Ecto neural progenitor cell (in vitro differentiated cells): ENCODE measurements at regions not wholly inside any gene's neighbourhood (a gene's known extent, or its start where the extent isn't known, plus 50 kb on each side); places are given as distances from the start of the nearest gene placed in this dataset.

Experiments
- DNase-seq: peaks from one replicate; pipeline ENCODE4 v3.0.0-alpha.2; 2018; ENCODE audit warnings: low spot score

GRCh38 chr11:120032766-120033390 is 105.0 kb downstream of the TRIM29 start:
- DNase-seq, result peak; percentile 43

- peak; percentile 48 for DNase-seq
Measured at GRCh38 chr11:120031612-120032600, 106.0 kb downstream of the TRIM29 start.

DNA sequence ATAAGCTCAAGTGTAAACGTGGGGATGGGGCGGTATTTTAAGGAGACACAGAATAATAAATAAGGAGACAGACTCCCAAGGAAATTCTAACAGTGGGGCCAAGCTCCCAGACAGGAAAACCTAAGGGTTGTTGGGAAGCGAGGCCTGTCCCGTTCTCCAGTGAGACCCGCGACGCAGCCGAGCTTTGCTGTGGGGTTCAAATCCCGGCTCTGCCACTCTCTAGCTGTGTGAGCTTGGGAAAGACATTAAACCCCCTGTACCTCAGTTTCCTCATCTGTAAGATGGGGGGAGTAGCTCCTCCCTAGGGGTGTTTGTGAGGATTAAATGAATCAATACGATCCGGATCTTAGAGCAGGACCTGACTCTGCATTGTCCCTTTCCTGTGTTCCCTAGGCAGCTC is 106.8 kb downstream of the TRIM29 start:
- DNase-seq, result peak; percentile 34

- DNase-seq, result peak; percentile 28
Measured at GRCh38 chr11:120030411-120030810, 107.5 kb downstream of the TRIM29 start.

DNA sequence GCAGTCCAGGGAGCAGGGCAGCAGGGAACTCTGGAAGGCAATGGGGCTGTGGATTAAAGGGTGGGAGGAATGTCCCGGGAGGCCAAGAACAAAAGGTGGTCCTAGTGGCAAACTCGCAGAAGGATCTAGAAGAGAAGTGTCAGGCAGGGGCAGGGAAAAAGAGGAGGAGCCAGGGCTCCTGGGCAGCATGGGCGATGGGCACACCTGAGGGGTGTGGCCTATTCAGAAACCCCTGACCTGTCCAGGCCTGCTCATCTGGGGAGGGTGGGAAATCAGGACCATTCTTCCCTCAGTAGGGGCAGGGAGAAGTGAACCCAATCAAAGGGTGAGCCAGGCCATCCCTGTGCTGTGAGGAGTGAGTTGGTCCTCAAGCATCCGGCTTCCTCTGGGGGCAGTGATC is 108.6 kb downstream of the TRIM29 start:
- DNase-seq, result peak; percentile 28

DNA sequence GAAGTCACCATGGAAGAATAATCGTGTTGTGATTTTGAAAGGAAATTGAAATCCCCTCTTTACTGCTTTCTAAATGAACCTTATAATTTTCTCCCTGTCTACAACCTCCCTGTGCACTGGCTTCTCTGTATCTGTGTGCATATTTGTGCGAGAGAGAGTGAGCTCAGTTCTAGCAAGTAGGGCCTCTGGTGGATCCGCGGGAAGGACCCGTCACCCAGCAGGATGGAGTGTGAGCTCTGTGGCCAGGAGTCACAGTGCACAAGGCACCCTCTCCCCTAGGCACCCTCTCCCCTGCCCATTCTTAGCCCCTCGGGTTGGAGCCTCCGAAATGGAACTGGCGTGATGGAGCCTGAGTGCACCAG is 109.0 kb downstream of the TRIM29 start:
- peak; percentile 20 for DNase-seq

DNA sequence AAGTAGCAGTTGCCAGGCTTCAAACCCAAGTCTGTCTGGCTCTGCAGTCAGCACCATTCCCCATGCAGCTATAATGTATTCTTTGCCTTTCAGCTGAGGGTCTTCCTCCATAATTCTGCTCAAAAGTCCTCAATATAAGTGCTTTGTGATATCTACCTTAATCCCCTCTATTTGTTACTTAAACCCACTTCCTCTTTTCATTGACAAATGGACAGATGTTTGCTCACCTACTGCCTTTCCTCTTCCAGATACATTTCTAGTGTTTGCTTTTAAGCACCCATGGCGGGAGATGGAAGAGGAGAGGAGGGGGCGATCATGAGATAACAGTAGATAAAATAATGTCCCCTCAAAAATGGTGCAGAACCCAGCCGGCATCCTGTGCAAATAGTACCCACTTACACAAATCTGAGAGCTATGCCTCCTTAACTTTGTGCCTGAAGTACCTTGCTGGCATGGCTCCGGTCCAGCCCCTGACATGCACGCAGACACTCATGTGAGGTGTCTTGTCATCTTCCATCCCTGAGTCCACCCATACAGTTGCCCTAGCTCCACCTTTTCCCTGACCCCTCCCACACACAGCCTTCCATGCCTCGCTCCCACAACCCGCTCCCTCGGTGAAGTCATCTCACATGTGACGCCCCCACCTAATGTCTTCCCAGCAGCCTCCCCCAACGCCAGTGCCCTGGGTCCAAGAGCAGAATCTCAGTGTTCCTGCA is 109.6 kb downstream of the TRIM29 start:
- peak; percentile 25 for DNase-seq

GRCh38 chr11:120027546-120028180 is 110.2 kb downstream of the TRIM29 start:
- peak; percentile 32 for DNase-seq

- peak; percentile 48 for DNase-seq
Measured at GRCh38 chr11:120025606-120026335, 112.1 kb downstream of the TRIM29 start.

DNA sequence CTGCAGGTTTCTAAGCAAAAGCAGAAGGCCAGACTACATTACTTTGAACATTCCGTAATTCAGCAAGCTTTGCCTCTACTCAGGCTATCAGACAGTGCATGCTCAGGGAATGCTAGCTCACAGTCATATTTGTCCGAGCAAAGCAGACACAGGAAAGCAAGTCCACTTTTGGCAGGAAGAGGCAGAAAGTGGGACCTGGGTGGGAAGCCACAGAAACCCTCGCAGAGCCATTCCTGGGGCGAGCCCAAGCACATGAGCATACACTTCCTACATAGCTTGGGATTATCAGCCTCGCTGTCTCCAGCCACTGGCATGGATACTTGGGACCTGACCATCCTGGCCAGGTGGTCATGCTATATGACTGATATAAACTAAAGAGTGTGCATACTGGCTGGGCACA is 113.3 kb downstream of the TRIM29 start:
- DNase-seq, result peak; percentile 46

DNA sequence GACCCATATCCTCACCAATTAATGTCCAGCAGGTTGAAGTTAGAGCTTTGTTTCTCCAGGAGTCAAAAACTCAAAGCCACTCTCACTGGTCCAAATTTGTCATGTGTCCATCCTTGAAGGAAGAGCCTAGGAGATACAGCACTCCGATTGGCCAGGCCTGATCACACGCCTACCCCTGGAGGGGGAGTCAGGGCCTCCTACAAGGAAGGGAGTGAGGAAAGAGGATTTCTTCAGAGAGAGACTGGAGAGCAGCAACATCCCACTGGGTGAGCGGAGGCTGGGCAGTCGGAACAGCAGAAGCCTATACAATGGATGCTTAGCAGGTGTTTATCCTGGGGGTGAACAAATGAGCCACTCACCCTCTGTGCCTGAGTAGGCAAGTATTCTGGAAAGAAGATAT is 113.9 kb downstream of the TRIM29 start:
- peak; percentile 61 for DNase-seq

- DNase-seq, result peak; percentile 36
Measured at GRCh38 chr11:120023551-120023950, 114.4 kb downstream of the TRIM29 start.

DNA sequence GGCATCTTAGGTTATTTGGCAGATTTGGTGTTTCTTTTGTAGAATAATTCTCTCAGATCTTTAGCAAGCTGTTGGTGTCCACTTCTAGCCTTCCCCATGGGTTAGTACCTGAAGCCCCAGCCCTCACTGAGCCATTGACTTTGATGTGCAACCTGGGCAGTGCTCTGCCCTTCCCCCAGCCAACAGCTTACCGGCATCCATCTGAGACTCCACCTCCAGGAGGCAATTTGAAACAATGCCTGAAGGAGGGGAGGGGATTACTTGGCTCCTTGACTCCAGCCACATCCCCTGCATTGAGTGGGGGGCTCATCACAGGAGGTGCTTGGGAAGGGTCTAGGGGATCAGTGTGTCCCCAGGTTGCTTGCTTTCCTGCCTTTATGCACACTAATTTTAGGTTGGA is 114.8 kb downstream of the TRIM29 start:
- DNase-seq, result peak; percentile 40

- peak; percentile 28 for DNase-seq
Measured at GRCh38 chr11:120022617-120023016, 115.3 kb downstream of the TRIM29 start.

GRCh38 chr11:120021978-120022377 is 115.9 kb downstream of the TRIM29 start:
- peak; percentile 15 for DNase-seq

DNA sequence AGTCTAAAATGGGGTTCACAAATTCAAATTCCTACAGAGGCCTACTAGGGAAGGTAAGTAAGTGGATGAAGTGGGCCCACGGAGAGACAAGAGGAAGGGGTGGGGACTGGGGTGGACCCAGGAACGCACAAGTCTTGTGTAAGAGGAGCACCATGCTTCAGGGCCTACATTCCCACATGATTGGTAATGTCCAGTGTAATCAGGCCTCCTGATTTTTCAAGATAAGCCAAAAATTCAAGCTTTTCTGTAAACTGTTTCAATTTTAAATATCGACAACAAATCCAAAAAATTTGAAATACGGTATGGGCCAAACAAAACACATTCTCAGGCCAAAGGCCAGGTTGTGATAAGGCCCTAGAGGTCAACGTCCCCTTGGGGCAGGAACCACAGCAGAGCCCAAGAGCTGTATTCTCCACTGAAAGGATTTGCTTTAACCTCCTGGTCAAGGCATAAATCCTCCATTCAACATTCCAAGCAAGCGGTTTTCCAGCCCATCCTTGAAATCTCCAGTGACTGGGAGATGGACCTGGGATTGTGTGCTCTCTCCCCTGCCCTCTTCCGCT is 116.4 kb downstream of the TRIM29 start:
- no peak for DNase-seq

DNA sequence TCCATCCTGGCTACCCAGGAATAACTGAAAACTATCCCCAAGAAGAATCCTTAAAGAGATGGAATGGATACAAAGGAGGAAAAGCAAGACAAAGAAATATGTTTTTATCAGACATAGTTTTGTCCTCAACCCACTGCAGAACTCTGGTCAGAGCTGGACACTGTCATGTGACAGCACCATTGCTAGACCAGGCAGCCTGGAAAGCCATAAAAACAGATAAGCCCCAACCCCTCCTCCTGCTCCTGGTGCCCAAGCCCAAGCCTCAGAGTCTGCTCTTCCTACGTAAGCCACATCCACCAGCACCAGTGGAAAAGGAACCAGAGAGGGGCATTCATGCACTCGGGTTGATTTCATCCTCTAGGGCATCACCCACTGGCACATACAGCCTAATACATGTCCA is 116.9 kb downstream of the TRIM29 start:
- no peak for DNase-seq

GRCh38 chr11:120020486-120020885 is 117.4 kb downstream of the TRIM29 start:
- DNase-seq, result no peak

DNA sequence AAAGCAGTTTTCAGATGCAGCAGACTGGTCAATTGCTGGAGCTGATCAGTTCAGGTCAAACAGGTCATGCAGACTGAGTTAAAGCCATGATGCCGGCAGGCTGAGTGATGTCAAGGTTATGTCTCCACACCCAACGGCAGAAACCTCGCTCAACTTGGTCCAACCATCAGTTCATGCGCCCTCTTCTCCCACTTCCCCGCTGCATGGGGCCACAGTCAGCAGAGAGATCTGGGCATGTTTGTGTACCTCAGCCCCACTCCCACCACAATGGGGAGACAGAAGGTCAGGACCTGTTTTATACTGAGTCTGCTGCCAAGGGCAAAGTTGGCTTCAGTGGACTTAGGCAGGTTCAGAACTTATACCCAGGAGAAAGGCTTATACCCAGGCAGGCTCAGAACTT is 118.7 kb downstream of the TRIM29 start:
- DNase-seq, result no peak

DNA sequence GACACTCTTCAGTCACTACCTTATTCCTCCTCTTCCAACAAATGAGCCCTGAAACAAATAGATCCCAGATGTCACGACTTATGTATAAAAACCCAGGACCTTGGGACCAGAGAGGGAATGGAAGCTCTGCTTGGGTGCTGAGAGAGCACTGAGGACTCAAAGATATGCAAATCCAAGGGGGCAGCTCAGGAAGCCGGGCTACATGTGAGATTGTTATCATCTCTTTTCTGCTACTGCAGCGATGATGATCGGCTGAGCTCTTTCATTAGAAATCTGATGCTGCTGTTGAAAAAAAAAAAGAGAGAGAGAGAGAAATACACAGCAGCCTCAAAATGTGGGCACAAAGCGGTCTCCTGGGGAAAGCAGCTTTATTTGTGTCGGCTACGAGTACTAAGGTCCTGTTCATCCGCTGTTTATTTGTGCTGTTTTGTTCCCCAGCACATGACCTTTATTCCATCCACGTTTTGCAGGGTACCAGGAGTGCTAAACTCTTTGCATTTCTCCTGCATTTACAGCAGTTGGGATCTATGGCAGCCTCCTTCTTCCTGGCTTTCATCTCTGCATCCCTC is 120.2 kb downstream of the TRIM29 start:
- no peak for DNase-seq
